GM12878 (cell line): ENCODE measurements at regions not wholly inside any gene's neighbourhood (a gene's known extent, or its start where the extent isn't known, plus 50 kb on each side); places are given as distances from the start of the nearest gene placed in this dataset.

Experiments used
- ATAC-seq: fragments of 200-7000 bp; cut with Tn5 transposase; 3 replicates; pipeline ENCODE4 v1.9.1; 2020; ENCODE audit warnings: mild to moderate bottlenecking, moderate library complexity
- BruUV-seq: library from RNA; stranded (reverse); fragments of 400-500 nt; replicated peaks from 2 replicates; lab custom pipeline; 2021; lab: Mats Ljungman, UMichigan
- CTCF ChIA-PET: fragments of 300-600 bp; sonication (Branson Sonifier 250); formaldehyde crosslinking; extraction: SDS; loops from one replicate; lab custom pipeline; 2021; ENCODE audit warnings: inconsistent platforms; lab: Yijun Ruan, JAX
- POLR2A ChIA-PET: fragments of 350-600 bp; formaldehyde crosslinking; extraction: SDS; loops from one replicate; lab custom pipeline; 2021; ENCODE audit warnings: inconsistent platforms; lab: Charles Lee
- RAD21 ChIA-PET: fragments of 300-600 bp; sonication (Branson Sonifier 250); formaldehyde crosslinking; loops from one replicate; lab custom pipeline; 2023; ENCODE audit warnings: antibody characterized with exemption; ENCODE audit not compliant: unreplicated experiment; lab: Charles Lee
- SMC1A ChIA-PET: fragments of 300-600 bp; sonication (Branson Sonifier 250); formaldehyde crosslinking; loops from one replicate; lab custom pipeline; 2023; ENCODE audit not compliant: unreplicated experiment, uncharacterized antibody; lab: Charles Lee
- DNase-seq: peaks from one replicate; pipeline ENCODE4 v3.0.0-alpha.2; 2011; ENCODE audit warnings: low read depth, low spot score
- FAIRE-seq: peaks from 3 replicates; lab custom pipeline; 2011; peaks lifted over from hg19 to GRCh38; lab: Jason Lieb, UNC
- H2AFZ ChIP-seq: 2 replicates; pipeline ENCODE4 v1.6.0; 2011; ENCODE audit warnings: low read depth, low read length, control low read depth; ENCODE audit not compliant: control insufficient read depth
- H3K27ac ChIP-seq: 2 replicates; pipeline ENCODE4 v1.5.1; 2011; ENCODE audit warnings: control low read depth; ENCODE audit not compliant: control insufficient read depth, insufficient read depth
- H3K27me3 ChIP-seq, 2 experiments: replicated peaks in 1 of 2; 2 replicates each; pipeline versions ENCODE4 v1.6.0 to v1.6.1; 2011; ENCODE audit warnings: low read length in 1 of 2; ENCODE audit not compliant: control insufficient read depth in 2 of 2, insufficient read depth in 2 of 2
- H3K36me3 ChIP-seq, 2 experiments: 2 replicates each; pipeline ENCODE4 v1.5.1; 2011; ENCODE audit warnings: low read length in 1 of 2; ENCODE audit not compliant: control insufficient read depth in 2 of 2, insufficient read depth in 2 of 2
- H3K4me1 ChIP-seq: 2 replicates; pipeline ENCODE4 v1.6.1; 2011; ENCODE audit warnings: mild to moderate bottlenecking, low read length, moderate library complexity, mixed read lengths; ENCODE audit not compliant: control insufficient read depth, insufficient read depth
- H3K4me2 ChIP-seq: 2 replicates; pipeline ENCODE4 v1.6.0; 2011; ENCODE audit warnings: control low read depth; ENCODE audit not compliant: control insufficient read depth, insufficient read depth
- H3K4me3 ChIP-seq: fragments of 200-600 bp; sonication (generic); 2 replicates; pipeline ENCODE4 v1.5.1; 2016
- H3K79me2 ChIP-seq: 2 replicates; pipeline ENCODE4 v1.6.0; 2011; ENCODE audit warnings: low read length; ENCODE audit not compliant: control insufficient read depth, insufficient read depth
- H3K9ac ChIP-seq: 2 replicates; pipeline ENCODE4 v1.8.0; 2011; ENCODE audit warnings: low read length, control low read depth, mixed read lengths; ENCODE audit not compliant: control insufficient read depth, insufficient read depth
- H3K9me3 ChIP-seq: replicated peaks from 3 replicates; pipeline ENCODE4 v1.5.1; 2011; ENCODE audit warnings: mild to moderate bottlenecking, low read length; ENCODE audit not compliant: control insufficient read depth, insufficient read depth
- H4K20me1 ChIP-seq: 2 replicates; pipeline ENCODE4 v1.6.0; 2011; ENCODE audit not compliant: control insufficient read depth, insufficient read depth
- EED ChIP-seq: sonication (generic); IDR thresholded peaks from 2 replicates; pipeline ENCODE4 v1.6.1; 2016; ENCODE audit warnings: antibody characterized with exemption, low read depth
- MYC ChIP-seq: IDR thresholded peaks from 2 replicates; pipeline ENCODE4 v1.6.1; 2011; ENCODE audit warnings: mild to moderate bottlenecking, low read length, moderate library complexity, inconsistent platforms; ENCODE audit not compliant: insufficient read depth, insufficient replicate concordance, insufficient read length, severe bottlenecking
- POLR2AphosphoS5 ChIP-seq: IDR thresholded peaks from 2 replicates; pipeline ENCODE4 v1.6.1; 2011; ENCODE audit warnings: mild to moderate bottlenecking, low read length, inconsistent platforms
- PRDM15 ChIP-seq: fragments of 450-650 bp; formaldehyde crosslinking; IDR thresholded peaks from 2 replicates; pipeline ENCODE4 v1.4.0; 2020; ENCODE audit warnings: mild to moderate bottlenecking, moderate library complexity
- SREBF1 ChIP-seq: IDR thresholded peaks from 2 replicates; pipeline ENCODE4 v1.6.1; 2012; ENCODE audit warnings: mild to moderate bottlenecking, low read length
- YY1 ChIP-seq: IDR thresholded peaks from 2 replicates; pipeline ENCODE4 v1.6.1; 2011; ENCODE audit warnings: low read depth, mild to moderate bottlenecking, low read length
- ZNF207 ChIP-seq: fragments of 450-650 bp; IDR thresholded peaks from 2 replicates; pipeline ENCODE4 v1.6.1; 2014; ENCODE audit warnings: antibody characterized with exemption, mild to moderate bottlenecking, borderline replicate concordance
- WGBS: methylation state at CpG from one replicate; pipeline ENCODE4 v1.1.6; 2016; ENCODE audit warnings: low lambda C conversion rate; ENCODE audit not compliant: insufficient replicate concordance, insufficient coverage; ENCODE audit errors: missing lambda C conversion rate; 5-methylcytosine and 5-hydroxymethylcytosine counted together
- in situ Hi-C: fragments of 300-500 bp; cut with MboI; formaldehyde crosslinking; loops from 9 replicates; pipeline ENCODE4 v1.14.3; 2018; ENCODE audit warnings: mixed read lengths
- intact Hi-C: fragments of 100-400 bp; cut with micrococcal nuclease; formaldehyde crosslinking; loops from one replicate; pipeline ENCODE4 v1.14.2; 2022; ENCODE audit not compliant: unreplicated experiment

DNA sequence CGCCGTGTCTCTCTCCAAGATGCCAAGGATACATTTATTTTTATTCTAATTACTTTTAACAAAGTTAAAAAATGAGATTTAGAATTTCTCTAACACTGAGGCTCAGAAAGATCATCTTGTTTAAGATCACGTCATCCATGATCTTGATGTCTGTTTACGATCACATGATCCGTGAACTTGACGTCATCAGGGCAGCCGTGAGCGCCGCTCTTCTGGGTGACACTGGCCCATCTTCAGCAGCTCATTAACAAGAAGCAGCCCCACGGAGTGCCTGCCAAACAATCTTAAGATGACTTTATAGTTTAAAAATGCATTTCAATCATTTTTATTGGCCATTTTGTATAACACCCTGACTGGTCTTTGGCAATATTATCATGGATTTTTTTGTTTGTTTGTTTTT lies 291.1 kb upstream of the PRKCQ start:
- POLR2A ChIA-PET, result no interaction called here
- 58% methylated on average over 10 of the region's 10 CpGs for WGBS
- Histone ChIP-seq H3K4me3 (no peak overlapping the region), H3K27ac (no peak overlapping the region), H3K4me2 (no peak overlapping the region), H3K27me3 (peaks cover 0 to 7% of the 10 kb centered on the region in 2 experiments; a peak in 2 of 4 replicates), H3K4me1 (no peaks in the 10 kb centered on the region), H3K79me2 (no peaks in the 10 kb centered on the region), H4K20me1 (no peaks in the 10 kb centered on the region), H3K9me3 (no peaks in the 10 kb centered on the region), H3K36me3 (no peaks in the 10 kb centered on the region), H3K9ac (no peak overlapping the region), H2AFZ (no peak overlapping the region)
- intact Hi-C loops, result no loop called here
- TF ChIP-seq YY1, result no peak
- TF ChIP-seq POLR2AphosphoS5, result no peak
- no peak for TF ChIP-seq PRDM15
- no peak for TF ChIP-seq ZNF207
- no peak for TF ChIP-seq MYC
- no peak for TF ChIP-seq EED
- no peak for TF ChIP-seq SREBF1
- BruUV-seq, result no TSS peak
- ATAC-seq (no peak), DNase-seq (no peak), FAIRE-seq (no peak)
- RAD21 ChIA-PET, result no interaction called here
- SMC1A ChIA-PET, result no interaction called here
- CTCF ChIA-PET, result interaction anchor here (0.6 kb wide), 1 partner anchor 20 kb away, joined by 3 read pairs; no protein-coding TSS in a partner anchor
- in situ Hi-C loops, result loop anchor here (25.0 kb wide), 1 partner anchor 434 kb away; no protein-coding TSS in a partner anchor
